HG02885 (cell line): ENCODE measurements at regions not wholly inside any gene's neighbourhood (a gene's known extent, or its start where the extent isn't known, plus 50 kb on each side); places are given as distances from the start of the nearest gene placed in this dataset.

Experiments
- ATAC-seq: cut with Tn5 transposase; IDR thresholded peaks from one replicate; pipeline ENCODE4 v1.9.1; 2021; ENCODE audit warnings: mild to moderate bottlenecking; ENCODE audit not compliant: unreplicated experiment, poor library complexity

GRCh38 chr3:76986876-76987474 is 52.9 kb upstream of the ROBO2 start:
- no peak for ATAC-seq
